HEK293T (cell line): ENCODE measurements at regions not wholly inside any gene's neighbourhood (a gene's known extent, or its start where the extent isn't known, plus 50 kb on each side); places are given as distances from the start of the nearest gene placed in this dataset.
"Not testable (repeated sequence)": the region's sequence is repeated elsewhere in the genome, so short reads cannot be mapped to it uniquely, and the experiment has no call there.

Source experiments
- CTCF ChIA-PET: fragments of 350-600 bp; formaldehyde crosslinking; extraction: SDS; loops from one replicate; lab custom pipeline; 2021; ENCODE audit warnings: antibody characterized with exemption, inconsistent platforms; lab: Yijun Ruan, JAX
- POLR2A ChIA-PET: fragments of 350-600 bp; formaldehyde crosslinking; extraction: SDS; loops from one replicate; lab custom pipeline; 2020; ENCODE audit warnings: antibody characterized with exemption, inconsistent platforms; lab: Yijun Ruan, JAX
- DNase-seq: peaks from one replicate; pipeline ENCODE4 v3.0.0; 2012; ENCODE audit warnings: mixed read lengths; ENCODE audit errors: extremely low spot score
- ARNT ChIP-seq: fragments of 450-650 bp; IDR thresholded peaks from 2 replicates; pipeline ENCODE4 v1.6.1; 2017; ENCODE audit warnings: mild to moderate bottlenecking
- BHLHE40 ChIP-seq: fragments of 450-650 bp; IDR thresholded peaks from 2 replicates; pipeline ENCODE4 v1.6.1; 2016; ENCODE audit warnings: mild to moderate bottlenecking, moderate library complexity, borderline replicate concordance
- CTBP1 ChIP-seq: fragments of 450-650 bp; IDR thresholded peaks from 2 replicates; pipeline ENCODE4 v1.6.1; 2016; ENCODE audit warnings: borderline replicate concordance
- ELF4 ChIP-seq: fragments of 450-650 bp; IDR thresholded peaks from 2 replicates; pipeline ENCODE4 v1.6.1; 2017; ENCODE audit warnings: antibody characterized with exemption
- FOXA1 ChIP-seq: fragments of 450-650 bp; IDR thresholded peaks from 2 replicates; pipeline ENCODE4 v1.6.1; 2016; ENCODE audit warnings: mild to moderate bottlenecking
- FOXK2 ChIP-seq: fragments of 450-650 bp; IDR thresholded peaks from 2 replicates; pipeline ENCODE4 v1.6.1; 2016; ENCODE audit warnings: mild to moderate bottlenecking
- FOXM1 ChIP-seq: fragments of 450-650 bp; IDR thresholded peaks from 2 replicates; pipeline ENCODE4 v1.6.1; 2017; ENCODE audit warnings: mild to moderate bottlenecking, borderline replicate concordance
- HDGF ChIP-seq: fragments of 450-650 bp; IDR thresholded peaks from 2 replicates; pipeline ENCODE4 v1.6.1; 2017; ENCODE audit warnings: antibody characterized with exemption, borderline replicate concordance
- L3MBTL2 ChIP-seq: fragments of 450-650 bp; conservative IDR thresholded peaks from 2 replicates; pipeline ENCODE4 v1.6.1; 2016; ENCODE audit warnings: mild to moderate bottlenecking
- LEF1 ChIP-seq: fragments of 450-650 bp; IDR thresholded peaks from 2 replicates; pipeline ENCODE4 v1.6.1; 2017; ENCODE audit warnings: mild to moderate bottlenecking, borderline replicate concordance
- NFRKB ChIP-seq: fragments of 450-650 bp; IDR thresholded peaks from 2 replicates; pipeline ENCODE4 v1.6.1; 2016; ENCODE audit warnings: mild to moderate bottlenecking, moderate library complexity
- SP1 ChIP-seq: fragments of 450-650 bp; IDR thresholded peaks from 2 replicates; pipeline ENCODE4 v1.6.1; 2017
- SUZ12 ChIP-seq: fragments of 450-650 bp; IDR thresholded peaks from 2 replicates; pipeline ENCODE4 v1.6.1; 2016; ENCODE audit warnings: mild to moderate bottlenecking
- TARDBP ChIP-seq: fragments of 450-650 bp; IDR thresholded peaks from 2 replicates; pipeline ENCODE4 v1.6.1; 2016
- ZNF384 ChIP-seq: fragments of 450-650 bp; IDR thresholded peaks from 2 replicates; pipeline ENCODE4 v1.6.1; 2016
- TF ChIP-seq, protein P1 (sequence below): fragments of 450-650 bp; IDR thresholded peaks from 2 replicates; pipeline ENCODE4 v1.6.1; 2016

DNA sequence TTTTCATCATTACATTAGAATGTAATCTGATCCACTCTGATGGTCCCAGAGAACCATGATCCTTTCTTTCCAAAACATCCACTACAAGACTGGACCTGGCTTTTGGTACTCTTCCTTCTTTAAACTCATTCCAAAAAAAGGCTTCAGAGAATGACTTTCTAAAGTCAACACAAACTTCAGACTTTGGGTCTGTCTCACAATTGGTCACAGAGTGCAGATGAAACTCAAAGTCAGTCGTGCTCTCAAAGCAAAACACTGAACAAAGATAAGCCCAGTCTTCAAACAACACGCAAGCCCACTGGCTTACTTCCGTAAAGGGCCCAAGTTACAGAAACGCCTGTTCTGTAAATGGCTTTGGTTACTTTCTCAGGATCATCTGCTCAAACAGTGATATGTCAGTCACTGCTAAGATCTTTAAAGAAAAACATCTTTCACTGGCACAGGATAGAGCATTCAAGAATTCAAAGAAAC, 250.9 kb upstream of the MKLN1 start:
- no peak for TF ChIP-seq ELF4
- no peak for TF ChIP-seq CTBP1
- TF ChIP-seq TARDBP: no peak
- no peak for TF ChIP-seq SP1
- no peak for TF ChIP-seq ARNT
- peak; percentile 13 for DNase-seq
- ChIA-PET CTCF (no interaction called here), POLR2A (no interaction called here)

DNA sequence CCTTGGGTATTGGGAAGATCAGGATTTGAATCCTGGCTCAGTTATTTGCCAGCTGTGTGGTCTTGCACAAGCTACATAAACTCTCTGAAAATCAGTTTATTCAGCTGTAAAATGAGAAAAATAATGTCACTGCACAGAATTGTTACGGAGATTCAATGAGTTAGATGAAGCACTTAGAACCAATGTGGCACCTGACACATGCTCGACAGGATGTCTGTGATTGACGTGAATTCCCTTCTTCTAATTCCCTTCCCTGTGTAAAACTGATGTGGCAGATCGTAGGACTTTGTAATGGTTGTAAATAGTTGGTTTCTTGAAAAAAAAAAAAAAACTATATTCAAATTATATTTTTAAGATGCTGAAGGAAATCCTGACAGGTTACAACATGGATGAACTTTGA, 249.9 kb upstream of the MKLN1 start:
- CTCF ChIA-PET: no interaction called here
- no peak for DNase-seq
- no peak for TF ChIP-seq SP1
- TF ChIP-seq FOXK2: no peak
- no peak for TF ChIP-seq LEF1
- TF ChIP-seq CTBP1: no peak
- no peak for TF ChIP-seq ELF4
- no peak for TF ChIP-seq SUZ12
- no peak for TF ChIP-seq HDGF
- TF ChIP-seq, protein P1, sequence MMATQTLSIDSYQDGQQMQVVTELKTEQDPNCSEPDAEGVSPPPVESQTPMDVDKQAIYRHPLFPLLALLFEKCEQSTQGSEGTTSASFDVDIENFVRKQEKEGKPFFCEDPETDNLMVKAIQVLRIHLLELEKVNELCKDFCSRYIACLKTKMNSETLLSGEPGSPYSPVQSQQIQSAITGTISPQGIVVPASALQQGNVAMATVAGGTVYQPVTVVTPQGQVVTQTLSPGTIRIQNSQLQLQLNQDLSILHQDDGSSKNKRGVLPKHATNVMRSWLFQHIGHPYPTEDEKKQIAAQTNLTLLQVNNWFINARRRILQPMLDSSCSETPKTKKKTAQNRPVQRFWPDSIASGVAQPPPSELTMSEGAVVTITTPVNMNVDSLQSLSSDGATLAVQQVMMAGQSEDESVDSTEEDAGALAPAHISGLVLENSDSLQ: no peak
- no peak for TF ChIP-seq TARDBP
- POLR2A ChIA-PET: no interaction called here

DNA sequence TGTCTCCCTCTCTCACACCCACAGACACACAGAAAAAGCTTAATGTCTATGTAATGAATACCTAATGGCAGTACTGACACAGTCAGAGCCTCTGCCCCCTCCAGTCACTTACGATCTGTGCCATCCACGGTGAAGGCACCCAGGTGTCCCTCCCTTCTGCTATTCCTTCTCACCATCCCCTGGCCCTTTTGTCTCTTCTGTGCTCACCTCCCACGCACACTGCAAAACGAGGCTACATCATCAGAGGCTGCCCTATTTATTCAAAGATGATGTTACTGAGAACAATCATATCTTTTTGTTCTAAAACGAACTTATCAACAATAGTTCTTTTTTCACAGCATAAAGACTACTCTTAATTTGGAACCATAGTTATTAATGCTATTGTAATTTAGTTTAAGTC, 246.9 kb upstream of the MKLN1 start:
- CTCF ChIA-PET: no interaction called here
- POLR2A ChIA-PET: no interaction called here
- DNase-seq: no peak
- TF ChIP-seq BHLHE40 (no peak), FOXK2 (no peak), ARNT (no peak)
- TF ChIP-seq, protein P1: no peak

DNA sequence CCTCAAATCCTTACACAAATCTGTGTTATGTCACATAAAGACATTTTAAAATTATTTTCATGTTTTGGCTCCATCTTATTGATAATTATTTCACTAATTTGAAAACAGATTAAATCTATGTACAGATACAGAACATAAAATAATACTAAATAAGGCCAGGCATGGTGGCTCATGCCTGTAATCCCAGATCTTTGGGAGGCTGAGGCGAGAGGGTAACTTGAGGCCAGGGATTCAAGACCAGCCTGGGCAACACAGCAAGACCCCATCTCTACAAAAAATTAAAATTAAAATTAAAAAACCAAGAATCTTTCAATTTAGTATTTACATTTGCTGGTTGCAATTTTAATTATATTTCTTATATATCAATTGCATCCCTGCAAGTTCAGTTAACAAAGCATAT, 246.4 kb upstream of the MKLN1 start:
- TF ChIP-seq ZNF384 (no peak), FOXA1 (no peak), BHLHE40 (no peak), CTBP1 (no peak), L3MBTL2 (no peak), ARNT (no peak), FOXK2 (no peak), LEF1 (no peak), HDGF (no peak), SUZ12 (no peak), ELF4 (no peak), TARDBP (no peak)
- TF ChIP-seq, protein P1: no peak
- POLR2A ChIA-PET: no interaction called here
- DNase-seq: no peak
- CTCF ChIA-PET: no interaction called here

DNA sequence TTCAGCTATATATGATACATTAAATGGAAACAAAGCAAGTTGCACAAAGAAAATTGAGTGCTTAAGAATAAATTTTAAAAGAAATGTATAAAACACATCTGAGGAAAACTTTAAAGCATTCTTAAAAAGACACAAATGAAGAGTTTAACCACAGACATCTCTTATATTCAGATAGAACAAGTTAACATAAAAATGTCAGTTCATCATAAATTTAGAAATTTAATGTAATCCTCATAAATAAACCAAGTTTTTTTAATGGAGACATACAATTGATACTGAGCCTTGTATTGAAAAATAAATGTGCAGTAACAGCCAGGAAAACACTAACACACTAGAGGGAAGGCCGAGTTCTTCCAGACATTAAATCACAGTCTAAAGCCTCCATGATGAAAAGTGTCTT, 243.9 kb upstream of the MKLN1 start:
- no peak for TF ChIP-seq ARNT
- TF ChIP-seq FOXK2: no peak
- TF ChIP-seq ELF4: no peak
- TF ChIP-seq LEF1: no peak
- TF ChIP-seq HDGF: no peak
- no peak for TF ChIP-seq NFRKB
- no peak for TF ChIP-seq BHLHE40
- no peak for TF ChIP-seq SUZ12
- TF ChIP-seq FOXM1: no peak
- no peak for TF ChIP-seq FOXA1
- TF ChIP-seq ZNF384: no peak
- TF ChIP-seq SP1: no peak
- no peak for TF ChIP-seq CTBP1
- TF ChIP-seq, protein P1: no peak
- TF ChIP-seq L3MBTL2: no peak
- TF ChIP-seq TARDBP: no peak
- no peak for DNase-seq
- ChIA-PET POLR2A (no interaction called here), CTCF (no interaction called here)

DNA sequence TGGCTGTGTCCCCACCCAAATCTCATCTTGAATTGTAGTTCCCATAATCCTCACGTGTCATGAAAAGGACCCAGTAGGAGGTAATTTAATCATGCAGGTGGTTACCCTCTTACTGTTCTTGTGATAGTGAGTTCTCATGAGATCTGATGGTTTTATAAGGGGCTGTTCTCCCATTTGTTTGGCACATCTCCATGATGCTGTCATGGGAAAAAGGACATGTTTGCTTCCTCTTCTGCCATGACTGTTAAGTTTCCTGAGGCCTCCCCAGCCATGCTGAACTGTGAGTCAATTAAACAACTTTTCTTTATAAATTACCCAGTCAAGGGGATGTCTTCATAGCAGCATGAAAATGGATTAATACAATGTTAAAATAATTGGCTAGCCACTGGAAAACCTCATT, 243.3 kb upstream of the MKLN1 start:
- POLR2A ChIA-PET, DNase-seq, CTCF ChIA-PET: not testable (repeated sequence)
